Activated effector memory CD4-positive, alpha-beta T cell treated with anti-CD3 and anti-CD28 coated beads, Interleukin-2, amount 50 U/mL, for 16 hours (primary cell): ENCODE measurements at regions not wholly inside any gene's neighbourhood (a gene's known extent, or its start where the extent isn't known, plus 50 kb on each side); places are given as distances from the start of the nearest gene placed in this dataset.

ENCODE experiments used
- DNase-seq: peaks from one replicate; pipeline ENCODE4 v3.0.0-alpha.2; 2020

- DNase-seq: no peak
Measured at GRCh38 chr6:14832427-14832826, 413.4 kb upstream of the JARID2 start.

- no peak for DNase-seq
Measured at GRCh38 chr6:14834851-14835530, 410.9 kb upstream of the JARID2 start.

GRCh38 chr6:14837435-14837834, 408.4 kb upstream of the JARID2 start:
- no peak for DNase-seq

GRCh38 chr6:14838133-14838583, 407.7 kb upstream of the JARID2 start:
- DNase-seq: no peak

- no peak for DNase-seq
Measured at GRCh38 chr6:14841901-14842421, 403.9 kb upstream of the JARID2 start.

GRCh38 chr6:14844411-14844810, 401.5 kb upstream of the JARID2 start:
- DNase-seq: no peak

- DNase-seq: no peak
Measured at GRCh38 chr6:14848019-14848418, 397.9 kb upstream of the JARID2 start.

- no peak for DNase-seq
Measured at GRCh38 chr6:14849185-14849584, 396.7 kb upstream of the JARID2 start.

GRCh38 chr6:14851281-14851680, 394.6 kb upstream of the JARID2 start:
- DNase-seq: no peak

- no peak for DNase-seq
Measured at GRCh38 chr6:14852375-14852774, 393.5 kb upstream of the JARID2 start.

- DNase-seq: no peak
Measured at GRCh38 chr6:14856177-14856576, 389.7 kb upstream of the JARID2 start.

- DNase-seq: no peak
Measured at GRCh38 chr6:14857001-14857400, 388.9 kb upstream of the JARID2 start.

GRCh38 chr6:14857501-14857900, 388.4 kb upstream of the JARID2 start:
- DNase-seq: peak; percentile 87

- DNase-seq: no peak
Measured at GRCh38 chr6:14858808-14859207, 387.1 kb upstream of the JARID2 start.

- DNase-seq: no peak
Measured at GRCh38 chr6:14860774-14861173, 385.1 kb upstream of the JARID2 start.

- no peak for DNase-seq
Measured at GRCh38 chr6:14861491-14861943, 384.4 kb upstream of the JARID2 start.

- no peak for DNase-seq
Measured at GRCh38 chr6:14862845-14863244, 383.0 kb upstream of the JARID2 start.

- no peak for DNase-seq
Measured at GRCh38 chr6:14863902-14864850, 381.7 kb upstream of the JARID2 start.

- no peak for DNase-seq
Measured at GRCh38 chr6:14865531-14866100, 380.3 kb upstream of the JARID2 start.

GRCh38 chr6:14867802-14868201, 378.1 kb upstream of the JARID2 start:
- no peak for DNase-seq

- DNase-seq: no peak
Measured at GRCh38 chr6:14871221-14871620, 374.6 kb upstream of the JARID2 start.

GRCh38 chr6:14873101-14873500, 372.8 kb upstream of the JARID2 start:
- DNase-seq: no peak

GRCh38 chr6:14873781-14874441, 372.0 kb upstream of the JARID2 start:
- DNase-seq: no peak
